A673 (cell line): ENCODE measurements at regions not wholly inside any gene's neighbourhood (a gene's known extent, or its start where the extent isn't known, plus 50 kb on each side); places are given as distances from the start of the nearest gene placed in this dataset.

ENCODE experiments used
- BruUV-seq: library from RNA; stranded (reverse); fragments of 400-500 nt; replicated peaks from 2 replicates; lab custom pipeline; 2021; lab: Mats Ljungman, UMichigan
- CTCF ChIA-PET: fragments of 300-600 bp; sonication (Branson Sonifier 250); formaldehyde crosslinking; loops from one replicate; lab custom pipeline; 2022; ENCODE audit warnings: antibody characterized with exemption; lab: Charles Lee
- POLR2A ChIA-PET: fragments of 300-600 bp; sonication (Branson Sonifier 250); formaldehyde crosslinking; loops from one replicate; lab custom pipeline; 2022; ENCODE audit warnings: antibody characterized with exemption; ENCODE audit not compliant: low non-redundant PET; lab: Charles Lee
- DNase-seq: peaks from one replicate; pipeline ENCODE4 v3.0.0-alpha.2; 2015; ENCODE audit warnings: low spot score
- H3K27ac ChIP-seq: fragments of 200-600 bp; sonication (generic); 2 replicates; pipeline ENCODE4 v1.5.1; 2016; ENCODE audit warnings: mixed run types, low read depth, mild to moderate bottlenecking, mixed read lengths, antibody characterized with exemption, low read length; ENCODE audit not compliant: poor library complexity, severe bottlenecking
- H3K27me3 ChIP-seq: fragments of 200-600 bp; sonication (generic); replicated peaks from 2 replicates; pipeline ENCODE4 v1.6.1; 2017; ENCODE audit warnings: mixed run types, low read depth, mild to moderate bottlenecking, mixed read lengths, antibody characterized with exemption, low read length; ENCODE audit not compliant: insufficient read depth, poor library complexity
- H3K36me3 ChIP-seq: fragments of 200-600 bp; sonication (generic); 2 replicates; pipeline ENCODE4 v1.6.1; 2016; ENCODE audit warnings: mixed run types, mild to moderate bottlenecking, mixed read lengths, antibody characterized with exemption, low read length; ENCODE audit not compliant: insufficient read depth, poor library complexity, severe bottlenecking
- H3K4me1 ChIP-seq: fragments of 200-600 bp; sonication (generic); 2 replicates; pipeline ENCODE4 v1.6.1; 2017; ENCODE audit warnings: mixed run types, mild to moderate bottlenecking, mixed read lengths, antibody characterized with exemption, low read length; ENCODE audit not compliant: insufficient read depth, poor library complexity, severe bottlenecking
- H3K4me3 ChIP-seq: fragments of 200-600 bp; sonication (generic); 2 replicates; pipeline ENCODE4 v1.5.1; 2016; ENCODE audit warnings: low read depth, mixed run types, mild to moderate bottlenecking, mixed read lengths, low read length; ENCODE audit not compliant: poor library complexity, severe bottlenecking
- H3K9me3 ChIP-seq: fragments of 200-600 bp; sonication (generic); 2 replicates; pipeline ENCODE4 v1.6.1; 2016; ENCODE audit warnings: mixed run types, low read depth, mild to moderate bottlenecking, mixed read lengths, antibody characterized with exemption, low read length; ENCODE audit not compliant: poor library complexity, severe bottlenecking
- CTCF ChIP-seq: fragments of 300-800, 200-600 bp; sonication (generic); conservative IDR thresholded peaks from 2 replicates; pipeline ENCODE4 v1.5.1; 2017; ENCODE audit warnings: low read depth, mild to moderate bottlenecking, antibody characterized with exemption, low read length, moderate library complexity, mixed read lengths
- EZH2 ChIP-seq: fragments of 200-600 bp; sonication (generic); IDR thresholded peaks from 2 replicates; pipeline ENCODE4 v1.6.1; 2017; ENCODE audit warnings: borderline replicate concordance, low read depth, mild to moderate bottlenecking, mixed read lengths, antibody characterized with exemption, low read length; ENCODE audit not compliant: poor library complexity, severe bottlenecking
- intact Hi-C: fragments of 100-400 bp; cut with micrococcal nuclease; formaldehyde crosslinking; loops from one replicate; pipeline ENCODE4 v1.10.0; 2022; ENCODE audit not compliant: unreplicated experiment

DNA sequence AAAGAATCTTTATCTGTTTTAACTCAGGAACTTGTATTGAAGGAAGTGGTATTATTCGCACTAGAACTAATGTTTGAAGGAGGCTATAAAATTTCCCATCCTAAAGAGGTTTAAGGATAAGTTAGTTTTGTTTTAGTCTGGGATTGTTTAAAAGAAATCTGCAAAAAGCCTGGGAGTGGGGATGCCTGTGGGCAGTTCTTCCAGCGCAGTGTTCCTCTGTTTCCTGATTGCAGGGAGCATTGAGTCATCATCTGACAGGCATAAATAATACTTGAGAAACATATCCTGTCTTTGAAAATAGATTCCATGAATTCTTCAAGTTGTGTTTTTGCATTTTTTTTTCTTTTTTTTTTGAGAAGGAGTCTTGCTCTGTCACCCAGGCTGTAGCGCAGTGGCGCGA is 350.8 kb upstream of the PTBP2 start:
- Histone ChIP-seq H3K4me1 (peaks cover 5% of the 10 kb centered on the region), H3K9me3 (no peaks in the 10 kb centered on the region), H3K27me3 (no peaks in the 10 kb centered on the region), H3K36me3 (no peaks in the 10 kb centered on the region), H3K27ac (no peak overlapping the region), H3K4me3 (no peak overlapping the region)
- TF ChIP-seq CTCF = no peak
- no peak for TF ChIP-seq EZH2
- peak; percentile 58 for DNase-seq
- intact Hi-C loops = no loop called here
- POLR2A ChIA-PET = no interaction called here
- no TSS peak for BruUV-seq
- CTCF ChIA-PET = no interaction called here

DNA sequence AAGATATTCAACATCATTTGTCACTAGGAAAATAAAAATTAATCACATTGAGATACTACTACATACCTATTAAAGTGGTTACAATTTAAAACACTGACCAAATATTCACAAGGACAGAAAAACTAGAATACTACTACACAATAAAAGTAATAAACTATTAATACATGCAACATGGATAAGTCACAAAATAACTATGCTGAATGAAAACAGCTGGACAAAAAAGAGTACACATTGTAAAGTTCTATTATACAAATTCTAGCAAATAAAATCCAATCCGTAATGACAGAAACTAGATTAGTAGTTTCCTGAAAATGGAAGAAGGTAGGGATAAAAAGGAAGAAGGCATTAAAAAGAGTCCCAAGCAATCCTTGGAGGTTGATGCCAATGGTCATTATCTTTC is 348.7 kb upstream of the PTBP2 start:
- intact Hi-C loops = no loop called here
- CTCF ChIA-PET = no interaction called here

GRCh38 chr1:96374076-96374762 is 347.4 kb upstream of the PTBP2 start:
- TF ChIP-seq EZH2 (no peak), CTCF (no peak)
- H3K4me1 ChIP-seq = no peaks in the 10 kb centered on the region
- H3K27ac ChIP-seq = no peak overlapping the region
- no peaks in the 10 kb centered on the region for H3K36me3 ChIP-seq
- H3K27me3 ChIP-seq = no peaks in the 10 kb centered on the region
- no peak overlapping the region for H3K4me3 ChIP-seq
- intact Hi-C loops = no loop called here
- ChIA-PET POLR2A (no interaction called here), CTCF (no interaction called here)
- no peak for DNase-seq
- no TSS peak for BruUV-seq
- no peaks in the 10 kb centered on the region for H3K9me3 ChIP-seq

More for the DNA sequence above, 348.7 kb upstream of the PTBP2 start:
- Histone ChIP-seq H3K27ac (no peak overlapping the region), H3K4me1 (no peaks in the 10 kb centered on the region), H3K36me3 (no peaks in the 10 kb centered on the region), H3K9me3 (no peaks in the 10 kb centered on the region), H3K4me3 (no peak overlapping the region), H3K27me3 (no peaks in the 10 kb centered on the region)
- BruUV-seq = no TSS peak
- no peak for TF ChIP-seq CTCF
- no peak for TF ChIP-seq EZH2
- DNase-seq = no peak
- POLR2A ChIA-PET = no interaction called here
